Hematopoietic multipotent progenitor cell (in vitro differentiated cells): ENCODE measurements at regions not wholly inside any gene's neighbourhood (a gene's known extent, or its start where the extent isn't known, plus 50 kb on each side); places are given as distances from the start of the nearest gene placed in this dataset.

Source experiments
- DNase-seq, 3 donors: peaks; one replicate each; pipeline ENCODE4 v3.0.0-alpha.2; 2011 to 2015; ENCODE audit warnings: low read depth in 2 of 3, low spot score in 2 of 3

DNA sequence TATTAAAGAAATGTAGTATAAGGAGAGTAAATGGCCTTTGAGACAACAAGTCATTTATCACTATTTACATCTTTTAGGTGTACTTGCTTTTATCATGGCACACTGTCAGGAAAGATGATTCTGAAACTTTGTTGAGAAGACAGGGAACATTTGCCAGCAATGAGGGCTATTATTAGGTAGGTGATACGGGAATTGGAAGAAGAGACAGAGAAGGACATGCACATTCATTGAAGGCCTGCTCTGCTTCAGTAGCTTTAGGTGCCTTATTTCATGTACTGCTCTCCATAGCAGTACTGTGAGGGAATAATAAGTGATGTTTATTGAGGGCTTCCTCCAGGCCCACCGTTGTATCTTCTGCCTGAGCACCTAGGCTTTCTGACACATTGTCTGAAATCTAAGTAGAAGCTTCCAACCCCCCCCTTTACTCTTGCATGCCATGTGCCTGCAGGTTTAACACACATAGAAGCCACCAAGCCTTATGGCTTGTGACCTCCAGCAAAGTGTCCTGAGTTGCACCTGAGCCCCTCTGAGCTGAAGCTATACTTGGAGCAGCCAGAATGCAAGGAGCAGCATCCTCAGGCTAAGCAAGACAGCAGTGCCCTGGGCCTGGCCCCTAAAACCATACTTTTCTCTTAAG lies 275.2 kb upstream of the VLDLR start:
- no peak for DNase-seq

- no peak for DNase-seq
Observed at GRCh38 chr9:2351324-2351723, 270.3 kb upstream of the VLDLR start.

DNA sequence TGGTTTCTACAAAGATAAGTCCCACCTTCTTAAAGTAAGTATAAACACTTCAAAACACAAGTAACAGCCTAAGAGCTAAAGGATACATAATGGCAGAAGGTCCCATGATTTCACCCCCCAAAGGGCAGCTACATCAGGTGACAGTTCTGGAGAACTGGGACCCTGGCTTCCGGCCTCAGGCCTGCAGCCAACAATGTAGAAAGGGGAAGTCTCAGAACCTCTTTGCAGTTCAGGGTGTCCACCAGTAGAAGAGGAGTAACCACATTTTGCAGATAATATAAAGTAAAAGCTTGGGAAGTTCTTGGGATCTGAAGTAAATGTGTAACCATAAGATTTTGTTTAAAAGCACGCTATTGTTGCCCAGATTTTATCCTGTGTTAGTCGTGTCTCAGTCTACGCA lies 267.4 kb upstream of the VLDLR start:
- DNase-seq = no peak

GRCh38 chr9:2354856-2355696 lies 266.5 kb upstream of the VLDLR start:
- no peak for DNase-seq

DNA sequence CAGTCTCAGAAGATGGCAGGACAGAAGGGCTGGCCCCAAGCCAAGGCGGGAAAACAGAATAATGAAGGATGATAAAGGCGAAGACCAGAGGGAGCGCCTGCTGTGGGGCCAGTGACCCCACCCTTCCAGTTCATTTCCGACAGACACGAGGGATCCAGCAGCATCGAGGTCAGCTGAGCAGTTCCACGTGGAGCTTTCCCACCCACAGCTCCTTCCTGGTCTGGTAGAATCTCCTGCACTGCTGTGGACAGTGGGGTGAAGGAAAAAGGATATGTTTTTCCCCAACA lies 265.9 kb upstream of the VLDLR start:
- no peak for DNase-seq

DNA sequence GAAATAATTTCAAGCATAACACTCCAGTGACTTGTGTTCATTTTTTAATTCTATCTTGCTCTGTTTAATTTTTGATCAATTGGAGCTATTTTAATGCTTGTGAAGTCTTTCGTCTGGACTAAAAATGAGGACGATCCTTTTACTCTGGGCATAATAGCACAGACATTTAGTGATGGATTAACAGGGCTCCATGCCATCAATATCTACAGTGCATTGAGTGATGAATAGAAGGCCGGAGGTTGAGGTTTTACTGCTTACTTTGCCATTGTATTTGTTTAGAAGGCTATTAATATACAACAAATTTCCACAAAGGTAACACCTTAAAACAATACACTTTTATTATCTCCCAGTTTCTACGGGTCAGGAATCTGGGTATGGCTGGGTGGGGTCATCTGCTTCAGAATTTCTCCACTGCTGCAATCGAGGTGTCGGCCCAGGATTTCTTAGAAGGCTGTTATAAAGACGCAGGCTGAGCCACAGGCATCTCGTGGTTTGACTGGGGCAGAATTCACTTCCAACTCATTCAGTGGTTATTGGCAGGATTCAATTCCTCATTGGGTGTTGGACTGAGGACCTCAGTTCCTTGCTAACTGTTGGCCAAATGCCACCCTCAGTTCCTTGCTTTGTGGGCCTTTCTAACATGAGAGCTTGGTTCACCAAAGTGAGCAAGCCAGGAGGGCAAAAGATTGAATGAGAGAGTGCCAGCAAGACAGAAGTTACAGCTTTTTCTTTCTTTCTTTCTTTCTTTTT lies 265.4 kb upstream of the VLDLR start:
- DNase-seq = no peak

DNA sequence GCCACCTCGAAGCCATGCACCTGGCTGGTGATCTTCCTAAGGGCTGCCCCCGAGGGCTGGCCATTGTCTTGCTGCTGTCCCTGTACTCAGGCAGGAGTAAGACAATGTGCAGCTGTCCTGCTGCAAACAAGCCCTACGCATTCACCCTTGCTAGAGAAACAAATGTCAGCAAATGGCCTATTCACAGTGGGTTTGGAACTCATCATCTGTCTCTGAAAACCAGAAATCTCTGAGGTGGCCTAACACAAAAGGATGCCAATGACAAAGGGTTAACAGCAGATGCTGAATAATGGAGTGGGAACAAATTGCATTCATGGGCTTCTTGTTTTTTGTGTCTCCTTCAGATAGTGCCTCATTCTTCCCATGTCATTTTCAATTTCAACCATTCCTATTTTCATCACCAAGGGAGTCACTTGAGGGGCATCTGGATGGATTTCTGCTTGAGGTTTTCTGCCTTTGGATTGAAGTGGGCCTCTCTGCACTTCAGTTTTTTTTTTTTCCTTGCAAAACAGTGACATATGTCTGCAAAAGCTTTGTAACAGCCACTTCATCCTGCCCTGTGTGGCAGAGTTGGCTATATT lies 261.6 kb upstream of the VLDLR start:
- DNase-seq = no peak

DNA sequence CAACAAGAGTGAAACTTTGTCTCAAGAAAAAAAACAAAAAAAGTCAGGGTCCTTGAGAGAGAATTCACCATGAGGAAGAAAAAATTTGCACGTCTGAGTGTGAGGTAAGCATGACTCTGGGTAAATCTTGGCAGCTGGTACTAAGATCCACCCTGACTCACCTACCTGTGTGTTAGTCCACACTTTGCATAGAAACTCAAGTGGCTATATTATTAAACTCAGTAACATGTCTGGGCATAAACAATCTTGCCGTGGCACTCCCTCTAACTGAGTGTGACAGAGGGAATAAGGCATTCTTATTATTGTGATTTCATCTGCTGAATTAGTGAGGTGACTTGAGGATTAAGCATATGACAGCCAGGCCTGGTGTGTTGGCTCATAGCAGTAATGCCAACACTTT lies 259.4 kb upstream of the VLDLR start:
- no peak for DNase-seq

DNA sequence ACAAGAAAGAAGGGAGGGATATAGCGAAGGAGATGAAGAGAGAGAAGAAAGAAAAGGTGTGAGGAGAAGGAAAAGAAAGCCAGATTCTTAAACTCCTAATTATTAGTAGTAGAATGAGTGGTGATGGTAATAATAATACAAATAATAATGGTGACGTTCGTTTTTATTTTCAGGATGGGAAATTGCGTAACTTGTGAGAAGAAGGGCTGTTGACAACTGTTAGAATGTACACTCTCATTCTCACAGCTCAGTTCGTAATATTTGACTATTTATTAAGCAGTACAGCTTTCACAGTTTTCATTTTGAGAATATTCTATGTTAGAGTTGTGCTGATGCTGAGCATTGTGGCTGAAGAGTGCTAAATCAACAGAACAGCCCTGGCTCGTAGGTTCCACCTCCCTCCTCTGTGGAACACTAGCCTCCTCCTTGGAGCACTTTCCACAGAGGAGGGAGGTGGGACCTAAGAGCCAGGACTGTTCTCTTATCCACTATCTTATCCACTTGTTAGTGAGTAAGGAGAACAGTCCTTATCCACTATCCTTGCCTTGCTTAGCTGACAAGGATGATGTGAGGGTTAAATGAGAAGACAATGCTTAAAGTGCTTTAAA lies 258.3 kb upstream of the VLDLR start:
- no peak for DNase-seq

DNA sequence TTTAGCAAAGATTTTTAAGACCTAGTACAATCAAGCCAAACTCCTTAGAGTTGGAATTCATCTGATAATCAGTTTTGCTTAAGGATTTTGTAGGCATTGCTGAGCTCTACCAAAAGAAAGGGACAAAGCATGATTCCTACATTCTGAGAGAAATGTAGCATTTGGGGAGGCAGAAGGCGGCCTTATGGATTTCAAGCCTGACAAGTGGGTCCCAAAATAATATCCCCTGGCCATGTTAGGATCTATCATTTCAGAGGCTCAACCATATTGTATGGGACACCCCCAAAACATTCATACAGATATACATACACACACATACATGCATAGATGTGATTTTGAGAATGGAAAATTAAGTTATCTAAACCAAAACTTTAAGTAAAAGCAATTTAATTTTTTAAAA lies 257.8 kb upstream of the VLDLR start:
- DNase-seq = no peak

DNA sequence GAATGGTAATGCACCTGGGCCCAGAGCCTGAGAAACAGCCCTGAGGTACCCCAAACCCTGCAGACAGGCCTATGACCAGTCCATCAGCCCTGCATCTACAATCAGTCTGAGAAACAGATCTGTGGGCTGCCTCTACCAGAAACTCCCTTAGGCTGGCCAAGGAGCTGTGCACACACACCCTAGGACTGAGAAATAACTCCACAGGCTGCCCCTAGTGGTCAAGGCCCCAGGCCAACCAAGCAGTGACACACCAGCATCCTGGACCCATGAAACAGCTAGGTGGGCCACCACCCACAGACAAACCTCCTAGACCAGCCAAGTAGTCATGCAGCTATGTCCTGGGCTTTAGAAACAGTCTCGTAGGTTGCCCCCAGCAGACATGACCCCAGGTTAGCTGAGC lies 253.6 kb upstream of the VLDLR start:
- no peak for DNase-seq

- no peak for DNase-seq
Observed at GRCh38 chr9:2373648-2374047, 247.9 kb upstream of the VLDLR start.

- DNase-seq = no peak
Observed at GRCh38 chr9:2375114-2375513, 246.5 kb upstream of the VLDLR start.

DNA sequence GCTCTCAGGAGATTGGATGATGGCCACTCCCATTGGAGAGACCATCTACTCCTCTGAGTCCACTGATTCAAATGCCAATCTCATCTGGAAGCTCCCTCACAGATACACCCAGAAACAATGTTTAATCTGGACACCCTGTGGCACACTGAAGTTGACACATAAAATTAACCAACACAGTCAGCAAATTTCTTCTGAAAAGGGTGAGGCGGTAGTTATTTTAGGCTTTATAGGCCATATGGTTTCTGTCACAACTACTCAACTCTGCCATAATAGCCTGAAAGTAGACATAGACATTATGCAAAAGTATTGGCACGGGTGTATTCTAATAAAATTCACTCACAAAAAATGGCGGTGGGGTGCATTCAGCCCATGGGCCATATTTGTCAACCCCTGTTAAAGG lies 244.5 kb upstream of the VLDLR start:
- no peak for DNase-seq

DNA sequence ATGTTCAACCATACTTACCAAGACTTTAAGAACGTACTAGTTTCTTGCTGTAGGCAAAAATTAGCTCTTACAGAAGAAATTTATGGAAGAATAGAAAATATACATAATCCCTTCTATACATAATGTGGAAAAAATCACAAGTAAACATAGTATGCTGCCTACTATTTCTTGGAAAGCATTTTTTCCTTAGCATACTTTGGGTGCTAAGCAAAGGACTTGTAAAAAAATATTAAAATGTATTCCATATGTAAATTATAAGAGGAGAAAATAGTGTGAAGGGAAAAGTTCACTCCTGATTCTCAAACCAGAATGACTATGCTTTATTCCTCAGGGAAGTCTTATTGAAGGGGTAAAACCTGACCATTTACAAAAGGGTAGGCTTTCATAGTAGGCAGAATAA lies 243.8 kb upstream of the VLDLR start:
- no peak for DNase-seq

DNA sequence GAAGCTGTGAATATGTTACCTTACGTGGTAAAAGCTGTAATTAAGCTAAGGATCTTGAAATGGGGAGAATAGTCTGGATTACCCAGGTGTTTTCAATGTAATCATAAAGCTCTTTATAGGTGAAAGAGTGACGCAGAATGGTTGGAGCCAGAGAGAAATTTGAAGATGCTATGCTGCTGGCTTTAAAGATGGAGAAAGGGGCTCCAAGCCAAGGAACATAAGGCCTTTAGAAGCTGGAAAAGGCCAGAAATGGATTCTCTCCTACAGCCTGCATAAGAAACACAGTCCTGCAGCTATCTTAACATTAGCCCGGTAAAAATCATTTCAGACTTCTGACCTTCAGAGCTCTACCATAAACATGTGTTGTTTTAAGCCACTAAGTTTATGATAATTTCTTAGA lies 243.3 kb upstream of the VLDLR start:
- DNase-seq = no peak

GRCh38 chr9:2378816-2379215 lies 242.8 kb upstream of the VLDLR start:
- DNase-seq = no peak

DNA sequence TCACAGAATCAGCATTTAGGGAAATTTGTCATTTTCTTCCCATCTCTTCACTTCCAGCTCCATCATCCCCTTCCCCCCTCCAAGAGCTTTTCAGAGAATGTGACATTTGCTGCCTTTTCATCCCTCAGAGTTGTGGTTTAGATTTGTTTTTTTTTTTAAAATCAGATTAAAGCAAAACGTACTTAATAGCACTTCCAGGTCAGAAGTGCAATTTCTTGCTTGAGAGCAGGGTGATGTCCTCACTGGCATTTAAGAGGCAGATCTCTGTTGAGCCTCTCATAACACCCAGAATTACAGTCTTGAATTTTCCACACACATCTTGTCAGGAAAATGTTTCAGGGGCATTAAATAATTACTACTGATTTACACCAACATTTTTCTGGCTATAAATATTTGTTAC lies 236.8 kb upstream of the VLDLR start:
- DNase-seq = no peak

GRCh38 chr9:2385746-2386145 lies 235.8 kb upstream of the VLDLR start:
- DNase-seq = no peak

DNA sequence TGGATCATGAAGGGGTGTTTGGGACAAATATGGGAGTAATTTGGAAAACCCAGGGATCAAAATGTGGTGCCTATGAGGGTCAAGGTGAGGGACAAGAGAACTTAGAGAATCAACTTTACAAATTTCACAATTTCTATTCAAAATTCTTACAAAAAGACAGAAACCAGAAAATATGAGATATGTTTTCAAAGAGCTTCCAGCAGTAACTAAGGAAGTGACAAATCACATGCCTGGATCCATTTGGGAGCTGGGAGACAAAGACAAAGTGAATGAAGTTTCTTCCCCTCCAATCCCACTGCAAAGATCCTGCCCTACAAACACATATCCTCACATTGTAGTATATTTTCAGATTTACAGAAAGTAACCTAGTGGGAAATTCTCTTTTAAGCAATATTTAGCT lies 235.0 kb upstream of the VLDLR start:
- no peak for DNase-seq

- no peak for DNase-seq
Observed at GRCh38 chr9:2387166-2387565, 234.4 kb upstream of the VLDLR start.
